HG03064 (cell line): ENCODE measurements at regions not wholly inside any gene's neighbourhood (a gene's known extent, or its start where the extent isn't known, plus 50 kb on each side); places are given as distances from the start of the nearest gene placed in this dataset.
"Not testable (repeated sequence)": the region's sequence is repeated elsewhere in the genome, so short reads cannot be mapped to it uniquely, and the experiment has no call there.

Source experiments
- ATAC-seq: cut with Tn5 transposase; IDR thresholded peaks from one replicate; pipeline ENCODE4 v1.9.1; 2021; ENCODE audit warnings: low read depth; ENCODE audit not compliant: unreplicated experiment

DNA sequence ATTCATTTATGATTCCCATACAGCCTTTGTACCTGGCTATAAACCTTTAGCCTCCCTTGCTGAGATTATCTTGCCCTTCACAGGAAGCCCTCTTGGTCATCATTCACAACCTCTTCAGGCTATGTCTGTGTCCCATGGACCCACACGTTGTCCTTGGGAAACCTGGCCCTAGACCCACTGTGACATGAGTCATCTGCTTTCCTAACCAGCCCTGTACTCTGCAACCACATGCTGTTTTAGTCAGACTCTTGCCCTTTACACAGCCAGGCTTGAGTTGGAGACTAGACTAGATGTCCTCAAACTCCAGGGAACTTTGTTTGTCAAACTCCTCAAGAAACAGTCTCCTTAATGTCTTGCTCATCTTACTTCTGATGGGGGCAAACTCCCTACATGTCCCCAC is 229.3 kb upstream of the ZSWIM2 start:
- ATAC-seq, result no peak

DNA sequence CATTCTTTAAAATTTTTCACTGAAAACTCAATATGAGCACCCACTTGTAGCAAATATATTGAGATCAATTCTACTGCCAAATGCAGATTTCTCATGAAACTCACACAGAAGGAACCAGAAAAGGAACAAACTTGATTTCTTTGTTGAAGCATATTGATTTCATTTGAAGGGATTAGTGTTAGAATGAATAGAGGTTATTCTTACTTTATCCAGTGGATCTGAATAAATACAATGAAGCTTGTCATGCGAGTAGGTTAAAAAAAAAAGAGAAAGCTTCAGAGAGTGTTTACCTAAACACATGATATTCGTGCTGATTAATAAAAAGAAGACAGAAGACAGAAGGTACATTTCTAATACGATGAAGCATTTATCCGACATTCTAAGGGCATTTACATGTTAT is 226.7 kb upstream of the ZSWIM2 start:
- no peak for ATAC-seq

DNA sequence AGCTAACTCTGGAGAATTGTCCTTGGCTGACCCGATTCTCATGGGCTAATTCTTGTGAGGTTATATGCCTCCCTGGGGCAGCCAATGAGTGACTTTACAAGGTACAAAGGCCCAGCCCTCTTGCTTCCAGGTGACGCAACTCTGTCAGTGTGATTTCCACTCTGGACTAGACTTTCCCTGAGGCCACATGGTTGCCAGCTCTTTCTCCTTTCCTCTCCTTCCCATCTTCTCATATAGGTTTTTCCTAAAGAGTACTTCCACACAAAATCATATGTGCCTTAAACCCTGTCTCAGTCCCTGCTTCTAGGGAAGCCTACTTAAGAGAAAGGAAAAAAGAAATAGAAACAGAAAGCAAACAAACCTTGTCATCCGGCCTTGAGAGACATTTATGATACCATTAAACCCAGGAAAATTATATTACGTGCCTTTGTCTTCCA is 226.2 kb upstream of the ZSWIM2 start:
- ATAC-seq, result no peak

DNA sequence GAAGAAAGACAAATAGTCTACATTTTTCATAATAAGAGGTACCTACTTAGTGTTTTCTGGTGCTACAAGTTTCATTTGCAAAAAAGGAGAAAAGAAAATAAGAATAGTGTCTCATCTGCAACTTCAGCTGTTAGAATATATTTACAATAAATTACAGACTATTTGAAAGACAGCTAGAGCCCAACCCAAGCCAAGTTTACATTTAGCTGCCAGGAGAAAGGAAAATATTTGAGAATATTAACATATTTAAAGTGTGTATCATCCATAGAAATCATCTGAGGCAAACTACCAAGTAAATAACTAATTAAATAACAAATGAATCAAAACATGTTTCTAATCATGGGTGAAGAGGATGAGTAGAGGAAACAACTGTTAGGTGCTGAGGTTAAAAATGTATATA is 209.2 kb upstream of the ZSWIM2 start:
- ATAC-seq, result no peak

DNA sequence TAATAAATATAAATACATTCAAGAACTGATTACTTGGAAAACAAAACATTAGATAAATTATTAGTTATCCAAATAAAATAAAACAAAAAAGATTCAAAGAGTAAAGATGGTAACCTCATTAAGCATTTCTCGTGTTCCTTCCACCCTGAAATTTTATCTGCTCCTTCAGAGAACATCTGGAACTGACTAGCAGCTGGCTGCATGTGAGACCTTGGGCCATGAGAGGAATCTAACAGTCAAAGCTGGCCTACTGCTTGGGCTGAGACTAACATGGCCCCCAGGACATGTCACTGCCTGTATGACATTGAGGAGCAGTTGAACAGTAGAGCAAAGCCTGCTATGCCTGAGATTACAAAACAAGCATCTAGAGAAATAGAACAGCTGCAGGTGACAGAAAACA is 208.5 kb upstream of the ZSWIM2 start:
- ATAC-seq, result no peak

DNA sequence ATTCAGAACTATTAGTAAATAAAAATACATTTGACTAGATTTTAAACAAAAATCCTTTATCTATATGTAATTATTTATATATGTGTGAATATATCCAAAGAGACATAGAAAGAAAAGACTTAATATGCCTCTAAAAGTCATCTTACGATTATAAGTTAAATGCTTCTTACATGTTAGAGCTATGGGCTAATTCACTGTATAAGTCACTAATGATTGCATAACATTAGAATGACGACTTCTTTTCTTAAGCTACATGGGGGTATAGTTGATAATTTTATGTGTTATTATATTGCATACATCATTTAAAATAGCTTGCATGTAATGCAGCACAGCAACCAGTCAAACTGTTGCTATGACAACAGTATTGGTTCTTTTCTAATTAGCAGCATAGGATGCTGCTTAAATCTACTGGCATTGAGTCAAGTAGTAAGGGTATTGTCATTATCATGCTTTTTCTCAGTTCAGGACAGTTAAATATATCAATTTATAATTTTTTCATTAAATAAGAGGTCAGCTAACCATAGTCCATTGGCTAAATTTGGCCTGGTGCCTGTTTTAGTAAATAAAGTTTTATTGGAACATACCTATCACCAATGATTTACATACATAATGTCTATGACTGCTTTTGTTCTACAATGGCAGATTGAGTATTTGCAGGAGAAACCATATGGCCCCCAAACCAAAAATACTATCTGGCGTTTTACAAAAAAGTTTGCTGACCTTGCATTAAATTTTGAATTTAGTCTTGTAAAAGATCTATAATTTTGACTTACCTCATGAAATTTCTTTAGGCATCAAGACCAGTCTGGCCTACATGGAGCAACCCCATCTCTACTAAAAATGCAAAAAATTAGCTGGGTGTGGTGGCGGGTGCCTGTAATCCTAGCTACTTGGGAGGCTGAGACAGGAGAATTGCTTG is 207.7 kb upstream of the ZSWIM2 start:
- no peak for ATAC-seq

DNA sequence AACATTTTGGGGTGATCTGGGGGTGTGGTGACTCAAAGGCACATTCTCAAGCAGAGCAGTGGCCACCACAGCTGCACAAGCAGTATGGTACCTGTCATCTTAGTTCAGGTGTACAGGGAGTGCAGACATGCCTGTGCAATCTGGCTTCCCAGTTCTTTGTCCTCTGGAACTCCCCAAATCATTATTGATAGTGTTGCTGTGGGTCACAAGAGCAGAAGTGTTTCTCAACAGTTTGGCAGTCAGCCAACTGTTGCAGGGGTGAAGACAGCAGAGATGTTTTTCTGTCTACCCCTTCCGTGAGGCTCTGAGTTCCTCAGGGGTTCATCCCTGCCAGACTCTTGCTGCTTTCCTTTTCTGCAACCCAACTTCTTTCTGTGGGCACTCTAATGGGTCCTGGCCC is 206.5 kb upstream of the ZSWIM2 start:
- ATAC-seq, result no peak

DNA sequence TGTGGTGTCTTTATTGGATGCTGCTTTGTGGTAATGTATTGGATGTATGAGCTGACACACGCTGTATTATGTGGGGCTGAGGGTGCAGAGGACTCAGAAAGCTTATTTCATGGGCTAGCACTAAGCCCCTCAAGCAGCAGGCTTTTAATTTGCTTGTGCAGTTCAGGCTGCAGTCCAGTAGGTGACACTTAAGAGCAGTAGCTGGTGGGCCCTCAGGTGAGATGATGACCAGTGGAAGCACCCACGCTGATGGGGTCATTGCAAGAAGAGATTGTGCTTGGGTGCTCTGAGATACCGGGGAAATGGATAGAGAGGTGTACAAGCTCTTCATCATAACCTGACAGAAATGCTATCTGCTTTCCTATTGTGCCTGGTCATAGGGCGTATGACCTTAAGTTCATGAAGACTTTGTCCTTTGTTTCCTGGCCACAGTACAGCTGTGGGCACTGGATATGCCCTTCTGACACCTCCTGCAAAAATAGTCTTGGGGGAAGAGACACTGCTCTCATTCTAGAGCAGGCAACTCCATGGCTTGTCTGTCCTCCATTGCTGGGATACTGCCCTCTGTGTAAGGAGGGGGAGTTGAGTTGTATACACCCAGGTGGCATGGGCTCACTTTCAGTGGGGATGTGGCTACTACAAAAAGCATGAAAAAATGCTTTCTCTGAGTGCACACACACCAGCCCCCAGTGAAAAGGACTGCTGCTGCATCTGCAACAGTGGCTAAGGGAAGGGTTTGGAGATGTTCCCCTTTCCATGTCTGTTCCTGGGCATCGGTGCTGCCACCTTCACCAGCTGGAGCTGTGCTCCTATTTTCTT is 205.7 kb upstream of the ZSWIM2 start:
- no peak for ATAC-seq

DNA sequence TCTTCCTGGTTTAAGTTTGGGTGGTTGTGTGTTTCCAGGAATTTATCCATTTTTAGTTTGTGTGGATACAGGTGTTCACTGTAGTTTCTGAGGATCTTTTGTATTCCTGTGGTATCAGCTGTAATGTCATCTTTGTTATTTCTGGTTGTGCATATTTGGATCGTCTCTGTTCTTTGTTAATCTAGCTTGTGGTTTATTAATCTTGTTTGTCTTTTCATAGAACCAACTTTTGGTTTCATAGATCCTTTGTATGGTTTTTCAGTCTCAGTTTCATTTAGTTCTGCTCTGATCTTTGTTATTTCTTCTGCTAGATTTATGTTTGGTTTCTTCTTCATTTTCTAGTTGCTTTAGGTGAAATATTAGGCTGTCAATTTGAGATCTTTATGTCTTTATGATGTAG is 202.4 kb upstream of the ZSWIM2 start:
- ATAC-seq, result peak; percentile 94

DNA sequence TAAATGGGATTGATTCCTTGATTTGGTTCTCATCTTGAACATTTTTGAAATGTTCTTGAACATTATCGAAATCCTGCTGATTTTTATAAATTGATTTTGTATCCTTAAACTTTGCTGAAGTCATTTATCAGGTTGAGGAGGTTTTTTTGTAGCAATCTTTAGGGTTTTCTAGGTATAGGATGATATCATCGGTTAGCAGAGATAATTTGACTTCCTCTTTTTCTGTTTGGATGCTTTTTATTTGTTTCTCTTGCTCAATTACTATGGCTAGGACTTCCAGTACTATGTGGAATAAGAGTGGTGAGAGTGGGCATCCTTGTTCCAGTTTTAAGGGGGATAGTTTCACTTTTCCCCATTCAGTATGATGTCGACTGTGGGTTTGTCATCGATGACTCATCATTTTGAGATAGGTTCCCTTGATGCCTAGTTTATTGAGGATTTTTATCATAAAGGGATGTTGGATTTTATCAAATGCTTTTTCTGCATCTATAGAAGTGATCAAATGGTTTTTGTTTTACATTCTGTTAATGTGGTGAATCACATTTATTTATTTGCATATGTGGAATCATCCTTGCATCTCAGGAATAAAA is 201.5 kb upstream of the ZSWIM2 start:
- ATAC-seq, result no peak

DNA sequence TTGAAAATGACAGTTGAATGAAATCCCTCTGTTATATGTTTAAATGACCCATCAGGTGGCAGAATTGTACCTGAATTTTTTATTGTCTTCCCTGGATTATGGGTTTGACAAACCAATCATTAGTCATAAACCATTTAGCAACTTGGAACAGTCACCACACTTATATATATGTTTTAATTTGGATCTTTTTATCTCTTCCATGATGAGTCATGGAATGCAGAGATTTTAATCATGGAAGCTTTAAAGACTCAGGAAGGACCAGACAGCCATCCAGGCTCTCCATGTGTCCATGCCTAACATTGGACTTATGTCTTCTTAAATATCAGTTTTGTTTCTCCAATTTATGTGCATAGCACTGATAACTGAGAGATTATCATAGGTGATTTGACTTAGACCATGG is 188.3 kb upstream of the ZSWIM2 start:
- ATAC-seq, result no peak

DNA sequence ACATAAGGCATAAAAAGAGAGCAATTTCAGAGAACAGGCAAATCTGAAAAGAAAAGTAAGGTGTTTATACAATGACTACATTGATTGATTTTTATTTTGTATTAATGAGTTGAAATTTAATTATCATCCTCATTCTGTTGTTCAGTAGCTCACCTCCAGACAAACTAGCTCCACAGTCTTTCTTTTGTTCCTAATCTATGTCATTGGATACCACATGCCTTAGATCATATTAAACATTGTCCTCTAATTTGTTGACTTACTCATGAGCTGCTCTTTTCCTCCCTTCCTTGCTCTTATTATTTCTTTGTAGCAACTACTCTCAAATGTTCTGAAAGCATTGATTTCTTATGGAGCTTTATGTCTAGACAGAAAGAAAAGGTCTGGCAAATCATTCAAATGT is 185.5 kb upstream of the ZSWIM2 start:
- ATAC-seq, result no peak

DNA sequence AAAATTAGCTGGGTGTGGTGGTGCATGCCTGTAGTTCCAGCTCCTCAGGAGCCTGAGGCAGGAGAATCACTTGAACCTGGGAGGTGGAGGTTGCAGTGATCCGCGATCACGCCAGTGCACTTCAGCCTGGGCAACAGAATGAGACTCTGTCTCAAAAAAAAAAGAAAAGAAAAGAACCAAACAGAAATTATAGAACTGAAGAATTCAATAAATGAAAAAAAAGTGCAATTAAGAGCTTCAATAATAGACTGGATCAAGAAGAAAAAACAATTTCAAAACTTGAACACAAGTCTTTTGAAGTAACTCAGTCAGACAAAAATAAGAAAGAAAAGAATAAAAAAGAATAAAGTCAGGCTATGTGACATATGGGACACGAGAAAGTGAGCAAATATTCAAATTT is 175.8 kb upstream of the ZSWIM2 start:
- ATAC-seq, result no peak

DNA sequence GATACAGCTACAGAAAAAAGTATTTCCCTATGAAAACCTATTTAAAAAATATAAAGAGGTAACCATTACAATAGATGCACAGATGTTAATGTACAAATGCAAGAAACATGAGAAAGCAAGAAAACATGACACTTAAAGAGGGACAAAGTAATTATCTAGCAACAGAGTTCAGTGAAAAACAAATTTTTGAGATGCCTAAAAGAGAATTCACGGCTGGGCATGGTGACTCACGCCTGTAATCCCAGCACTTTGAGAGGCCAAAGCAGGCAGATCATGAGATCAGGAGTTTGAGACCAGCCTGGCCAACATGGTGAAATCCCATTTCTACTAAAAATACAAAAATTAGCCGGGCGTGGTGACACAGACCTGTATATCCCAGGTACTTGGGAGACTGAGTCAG is 175.0 kb upstream of the ZSWIM2 start:
- not testable (repeated sequence) for ATAC-seq

DNA sequence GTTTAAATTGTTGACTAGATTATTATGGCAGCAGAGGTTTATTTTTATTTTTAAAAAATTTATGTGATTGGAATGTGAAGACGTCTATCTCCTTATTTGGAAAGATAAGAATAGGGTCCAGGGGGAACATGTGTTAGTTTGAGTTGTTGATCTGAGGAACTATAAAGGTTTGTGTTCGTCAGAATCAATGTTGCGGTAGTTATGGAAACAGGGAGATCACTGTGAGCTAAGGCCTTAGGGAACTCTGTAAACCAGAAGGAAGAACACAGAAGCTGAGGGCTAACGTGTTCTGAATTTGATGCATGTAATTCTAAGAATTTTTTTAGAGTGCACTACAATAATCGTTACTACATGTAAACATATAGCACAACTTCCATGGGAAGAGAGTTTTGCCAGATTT is 168.5 kb upstream of the ZSWIM2 start:
- no peak for ATAC-seq

DNA sequence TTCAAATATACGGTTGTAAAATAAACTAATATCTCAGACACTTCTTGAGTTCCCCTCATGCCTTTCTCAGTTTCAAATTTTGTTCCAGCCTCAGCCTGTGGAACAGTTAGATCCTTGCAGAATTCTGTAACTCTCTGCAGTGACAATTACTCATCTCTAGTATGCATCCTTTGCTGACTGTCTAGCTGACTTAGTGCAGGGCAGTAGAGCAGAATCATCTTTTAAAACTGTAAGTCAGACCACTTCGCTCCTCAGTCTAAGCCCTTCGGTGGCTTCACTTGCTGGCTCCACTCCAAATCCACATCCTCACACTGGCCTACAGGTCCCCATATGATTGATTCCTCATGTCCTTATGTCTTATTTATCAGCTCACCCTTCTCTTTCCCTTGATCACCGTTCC is 164.1 kb upstream of the ZSWIM2 start:
- ATAC-seq, result no peak

DNA sequence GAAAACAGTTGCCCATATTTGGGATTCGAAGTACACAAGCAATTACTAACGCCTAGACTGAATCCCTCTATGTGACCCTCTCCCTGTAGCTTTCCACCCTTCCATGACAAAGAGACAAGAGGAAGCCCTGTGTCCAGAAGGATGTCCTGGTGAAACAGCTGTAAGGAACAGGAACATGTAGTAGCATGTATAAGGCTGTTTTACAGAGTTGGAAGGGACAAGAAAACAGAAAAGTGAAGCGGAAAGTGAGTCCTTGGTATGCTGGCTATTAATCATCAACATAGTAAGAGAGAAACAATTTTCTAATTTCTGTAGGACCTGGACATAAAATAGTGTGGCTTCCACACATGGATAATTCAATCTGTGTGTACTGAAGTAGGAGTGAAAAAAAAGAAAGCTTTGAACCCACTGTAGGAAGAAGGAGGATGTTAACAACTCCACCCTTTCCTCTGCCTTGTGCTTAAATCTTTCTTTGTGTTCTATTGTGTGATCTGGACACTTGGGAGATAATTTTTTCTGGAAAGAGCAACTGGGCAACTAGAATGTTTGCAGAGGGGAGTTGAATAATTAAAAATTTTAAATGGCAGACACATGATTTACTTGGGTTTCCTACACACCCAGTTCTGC is 162.3 kb upstream of the ZSWIM2 start:
- ATAC-seq, result no peak

DNA sequence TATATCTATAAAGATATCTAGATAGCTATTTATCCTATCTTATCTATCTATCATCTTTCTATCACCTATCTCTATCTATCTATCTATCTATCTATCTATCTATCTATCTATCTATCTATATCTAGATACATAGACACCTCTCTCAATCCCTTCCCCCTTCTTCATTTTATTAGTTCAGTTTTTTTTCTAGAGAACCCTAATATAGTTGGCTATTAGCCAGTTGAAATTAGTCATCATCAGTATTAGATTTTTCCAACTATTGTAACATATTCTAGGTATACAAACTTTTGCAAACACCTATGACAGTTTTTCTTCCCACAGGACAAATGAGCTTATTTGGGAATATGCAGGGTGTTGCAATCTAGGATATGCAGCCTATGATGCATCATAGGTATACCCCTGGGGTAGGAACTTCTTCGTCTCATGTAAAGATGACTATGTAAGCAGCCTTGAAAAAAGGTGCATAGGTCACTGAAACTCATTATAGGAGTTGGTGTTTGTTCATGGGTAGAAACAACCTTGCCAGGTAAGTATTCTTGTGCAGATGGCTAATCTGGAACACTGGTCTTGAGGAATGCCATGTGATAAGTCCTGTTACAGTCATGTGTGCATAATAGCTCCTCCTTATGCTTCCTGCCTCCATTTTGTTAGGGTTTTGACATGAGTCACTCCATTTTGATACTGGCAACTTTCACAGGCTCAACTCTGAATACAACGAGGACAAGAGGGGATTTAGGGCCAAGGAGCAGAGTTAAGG is 160.7 kb upstream of the ZSWIM2 start:
- ATAC-seq, result no peak

DNA sequence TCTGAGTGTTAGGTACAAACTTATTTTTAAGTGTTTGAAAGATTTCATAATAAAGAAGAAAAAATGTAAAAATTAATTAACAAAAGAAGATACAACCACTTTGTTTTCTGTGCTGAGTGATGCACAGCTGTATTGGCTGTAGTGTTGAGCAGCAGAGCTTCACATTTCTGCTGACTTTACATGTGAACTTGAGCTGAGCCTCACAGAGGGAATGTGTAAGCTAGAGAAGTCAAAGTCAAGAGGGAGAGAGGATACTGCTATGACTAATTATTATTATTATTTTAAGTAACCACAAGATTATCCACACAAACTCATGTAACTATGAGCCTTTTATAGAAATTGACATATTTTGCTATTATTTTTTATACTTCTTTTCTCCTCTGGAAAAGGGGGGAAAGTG is 159.1 kb upstream of the ZSWIM2 start:
- no peak for ATAC-seq

DNA sequence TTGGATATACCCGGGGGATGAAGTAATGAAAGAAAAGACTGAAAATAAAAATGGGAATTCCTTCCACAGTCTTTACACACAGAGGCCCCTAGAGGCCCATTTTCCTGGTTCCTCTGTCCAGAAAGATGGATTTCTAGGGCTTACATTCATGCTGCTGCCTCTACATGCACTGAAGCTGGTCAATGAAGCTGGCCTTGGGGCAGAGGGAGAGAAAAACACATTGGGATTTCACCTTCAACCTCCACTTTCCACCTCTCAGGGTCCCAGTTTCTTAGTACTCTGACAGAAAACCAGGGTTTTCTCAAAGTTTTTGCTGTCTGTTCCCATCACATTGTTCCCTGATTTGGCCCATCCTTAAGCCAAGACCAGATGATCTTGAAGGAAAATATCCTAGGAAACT is 154.6 kb upstream of the ZSWIM2 start:
- no peak for ATAC-seq
